ENCODE measurements at regions not wholly inside any gene's neighbourhood (a gene's known extent, or its start where the extent isn't known, plus 50 kb on each side); places are given as distances from the start of the nearest gene placed in this dataset.

DNA sequence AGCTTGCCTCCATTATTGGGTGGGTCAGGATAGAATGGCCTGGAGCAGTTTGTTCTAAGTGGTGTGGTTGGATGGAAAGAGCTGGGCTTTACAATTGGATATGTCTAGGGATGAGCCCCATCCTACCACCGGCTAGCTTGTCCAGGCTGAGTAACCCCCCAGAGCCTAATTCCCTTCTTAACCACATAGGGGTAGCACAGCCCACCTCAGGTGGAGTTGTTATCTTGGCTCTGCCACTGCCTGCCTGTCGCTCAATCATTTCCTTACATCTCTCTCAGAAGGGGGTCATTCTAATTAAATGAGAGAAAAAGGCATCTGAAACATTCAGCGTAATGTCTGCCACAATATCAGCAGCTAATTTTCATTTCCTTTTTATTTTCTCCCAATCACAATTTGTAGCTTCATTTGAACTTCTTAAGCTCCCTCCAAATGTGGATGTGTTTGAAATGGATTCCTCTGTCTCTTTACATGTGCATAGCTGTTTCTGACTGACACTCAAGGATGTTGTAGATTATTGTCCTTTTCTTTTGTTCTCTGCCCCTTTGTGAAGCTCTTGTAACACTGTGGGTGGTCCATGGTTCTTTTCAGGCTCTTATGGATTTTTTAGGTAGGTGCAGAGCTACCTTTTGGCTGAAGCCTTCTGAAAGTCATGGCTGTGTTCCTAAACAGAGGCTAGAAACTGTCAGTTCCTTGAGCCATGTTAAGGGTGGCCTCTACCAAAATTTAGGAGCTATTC is 383.1 kb upstream of the KLF4 start:
- no peaks in the 10 kb centered on the region for H3K4me1 ChIP-seq (ENCODE audit: insufficient read depth, low read length, severe bottlenecking)
- H3K27me3 ChIP-seq (ENCODE audit: insufficient read depth, low read length), result no peaks in the 10 kb centered on the region
- no peaks in the 10 kb centered on the region for H3K9me2 ChIP-seq (ENCODE audit: low read depth, low read length)
- no peak overlapping the region for H3K9ac ChIP-seq (ENCODE audit: low read length)
- H3K79me2 ChIP-seq (ENCODE audit: insufficient read depth, low read length), result no peaks in the 10 kb centered on the region
- H4K20me1 ChIP-seq (ENCODE audit: insufficient read depth, low read length), result no peaks in the 10 kb centered on the region
- H3K4me3 ChIP-seq (ENCODE audit: low read depth, low read length, poor library complexity, severe bottlenecking), result no peak overlapping the region
- H3K36me3 ChIP-seq (ENCODE audit: insufficient read depth, low read length), result no peaks in the 10 kb centered on the region
- H3K27ac ChIP-seq (ENCODE audit: low read depth, low read length, poor library complexity, severe bottlenecking), result no peak overlapping the region
- no peak overlapping the region for H3K4me2 ChIP-seq (ENCODE audit: low read length)
- no peaks in the 10 kb centered on the region for H3F3A ChIP-seq (ENCODE audit: insufficient read depth, low read length)
- TF ChIP-seq, protein P1, sequence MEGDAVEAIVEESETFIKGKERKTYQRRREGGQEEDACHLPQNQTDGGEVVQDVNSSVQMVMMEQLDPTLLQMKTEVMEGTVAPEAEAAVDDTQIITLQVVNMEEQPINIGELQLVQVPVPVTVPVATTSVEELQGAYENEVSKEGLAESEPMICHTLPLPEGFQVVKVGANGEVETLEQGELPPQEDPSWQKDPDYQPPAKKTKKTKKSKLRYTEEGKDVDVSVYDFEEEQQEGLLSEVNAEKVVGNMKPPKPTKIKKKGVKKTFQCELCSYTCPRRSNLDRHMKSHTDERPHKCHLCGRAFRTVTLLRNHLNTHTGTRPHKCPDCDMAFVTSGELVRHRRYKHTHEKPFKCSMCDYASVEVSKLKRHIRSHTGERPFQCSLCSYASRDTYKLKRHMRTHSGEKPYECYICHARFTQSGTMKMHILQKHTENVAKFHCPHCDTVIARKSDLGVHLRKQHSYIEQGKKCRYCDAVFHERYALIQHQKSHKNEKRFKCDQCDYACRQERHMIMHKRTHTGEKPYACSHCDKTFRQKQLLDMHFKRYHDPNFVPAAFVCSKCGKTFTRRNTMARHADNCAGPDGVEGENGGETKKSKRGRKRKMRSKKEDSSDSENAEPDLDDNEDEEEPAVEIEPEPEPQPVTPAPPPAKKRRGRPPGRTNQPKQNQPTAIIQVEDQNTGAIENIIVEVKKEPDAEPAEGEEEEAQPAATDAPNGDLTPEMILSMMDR (IDR thresholded peaks at IDR 0.05; ENCODE audit: low read length), result no peak
- no peak for TF ChIP-seq EZH2 (IDR thresholded peaks at IDR 0.05; ENCODE audit: borderline replicate concordance, low read length)
- H3K9me3 ChIP-seq (ENCODE audit: low read length), result no peaks in the 10 kb centered on the region
- H2AFZ ChIP-seq (ENCODE audit: low read length), result no peak overlapping the region

DNA sequence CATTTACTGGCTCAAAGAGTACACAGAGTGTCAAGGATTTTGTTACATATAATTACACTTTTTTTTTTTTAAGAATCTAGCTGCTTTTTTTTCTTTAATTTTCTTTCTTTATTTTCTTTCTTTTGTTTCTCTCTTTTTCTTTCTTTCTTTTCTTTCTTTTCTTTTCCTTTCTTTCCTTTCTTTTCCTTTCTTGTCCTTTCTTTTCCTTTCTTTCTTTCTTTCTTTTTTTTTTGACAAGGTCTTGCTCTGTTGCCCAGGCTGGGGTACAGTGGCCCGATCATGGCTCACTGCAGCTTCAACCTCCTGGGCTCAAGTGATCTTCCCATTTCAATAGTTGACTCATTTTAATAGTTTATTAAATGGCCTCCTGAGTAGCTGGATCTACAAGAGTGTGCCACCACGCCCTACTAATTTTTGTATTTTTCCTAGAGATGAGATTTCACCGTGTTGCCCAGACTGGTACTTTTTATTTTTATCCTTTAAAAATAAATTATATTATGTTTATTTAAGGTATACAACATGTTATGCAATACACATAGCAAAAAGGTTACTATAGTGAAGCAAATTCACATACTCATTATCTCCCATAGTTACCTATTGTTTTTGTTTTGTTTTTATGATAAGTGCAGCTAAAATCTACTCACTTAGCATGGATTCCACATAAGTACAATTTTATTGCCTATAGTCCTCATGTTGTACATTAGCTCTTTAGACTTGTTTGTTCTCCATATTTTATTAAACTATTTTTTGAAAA is 381.5 kb upstream of the KLF4 start:
- H3K4me2 ChIP-seq (ENCODE audit: low read length), result no peak overlapping the region
- no peaks in the 10 kb centered on the region for H3K79me2 ChIP-seq (ENCODE audit: insufficient read depth, low read length)

GRCh38 chr9:107870221-107870620 is 380.7 kb upstream of the KLF4 start:
- H3K4me1 ChIP-seq (ENCODE audit: insufficient read depth, low read length, severe bottlenecking), result no peaks in the 10 kb centered on the region
- H2AFZ ChIP-seq (ENCODE audit: low read length), result no peak overlapping the region
- no peaks in the 10 kb centered on the region for H3K27me3 ChIP-seq (ENCODE audit: insufficient read depth, low read length)
- H3K9me2 ChIP-seq (ENCODE audit: low read depth, low read length), result no peaks in the 10 kb centered on the region
- no peaks in the 10 kb centered on the region for H3K9me3 ChIP-seq (ENCODE audit: low read length)
- no peaks in the 10 kb centered on the region for H4K20me1 ChIP-seq (ENCODE audit: insufficient read depth, low read length)
- TF ChIP-seq, protein P1 (IDR thresholded peaks at IDR 0.05; ENCODE audit: low read length), result no peak
- TF ChIP-seq EZH2 (IDR thresholded peaks at IDR 0.05; ENCODE audit: borderline replicate concordance, low read length), result no peak
- no peaks in the 10 kb centered on the region for H3K36me3 ChIP-seq (ENCODE audit: insufficient read depth, low read length)
- no peak overlapping the region for H3K4me2 ChIP-seq (ENCODE audit: low read length)
- H3K27ac ChIP-seq (ENCODE audit: low read depth, low read length, poor library complexity, severe bottlenecking), result no peak overlapping the region
- H3K79me2 ChIP-seq (ENCODE audit: insufficient read depth, low read length), result no peaks in the 10 kb centered on the region
- no peak overlapping the region for H3K9ac ChIP-seq (ENCODE audit: low read length)
- H3F3A ChIP-seq (ENCODE audit: insufficient read depth, low read length), result no peaks in the 10 kb centered on the region
- no peak overlapping the region for H3K4me3 ChIP-seq (ENCODE audit: low read depth, low read length, poor library complexity, severe bottlenecking)

More for the DNA sequence above, 381.5 kb upstream of the KLF4 start:
- Histone ChIP-seq H3K9me3 (ENCODE audit: low read length) (no peaks in the 10 kb centered on the region), H3K27ac (ENCODE audit: low read depth, low read length, poor library complexity, severe bottlenecking) (no peak overlapping the region), H3K9me2 (ENCODE audit: low read depth, low read length) (no peaks in the 10 kb centered on the region), H3K36me3 (ENCODE audit: insufficient read depth, low read length) (no peaks in the 10 kb centered on the region), H4K20me1 (ENCODE audit: insufficient read depth, low read length) (no peaks in the 10 kb centered on the region), H3K4me1 (ENCODE audit: insufficient read depth, low read length, severe bottlenecking) (no peaks in the 10 kb centered on the region), H2AFZ (ENCODE audit: low read length) (no peak overlapping the region), H3F3A (ENCODE audit: insufficient read depth, low read length) (no peaks in the 10 kb centered on the region), H3K9ac (ENCODE audit: low read length) (no peak overlapping the region), H3K27me3 (ENCODE audit: insufficient read depth, low read length) (no peaks in the 10 kb centered on the region), H3K4me3 (ENCODE audit: low read depth, low read length, poor library complexity, severe bottlenecking) (no peak overlapping the region)
- TF ChIP-seq, protein P1 (IDR thresholded peaks at IDR 0.05; ENCODE audit: low read length), result no peak
- no peak for TF ChIP-seq EZH2 (IDR thresholded peaks at IDR 0.05; ENCODE audit: borderline replicate concordance, low read length)

Measured in OCI-LY1 (cell line).